NCI-H146 treated with DMSO at 0.1 percent for 48 hours (cell line): ENCODE measurements at regions not wholly inside any gene's neighbourhood (a gene's known extent, or its start where the extent isn't known, plus 50 kb on each side); places are given as distances from the start of the nearest gene placed in this dataset.

ENCODE experiments used
- DNase-seq: peaks from one replicate; lab custom pipeline; 2025; ENCODE audit not compliant: unreplicated experiment; lab: John Stamatoyannopoulos, UW

DNA sequence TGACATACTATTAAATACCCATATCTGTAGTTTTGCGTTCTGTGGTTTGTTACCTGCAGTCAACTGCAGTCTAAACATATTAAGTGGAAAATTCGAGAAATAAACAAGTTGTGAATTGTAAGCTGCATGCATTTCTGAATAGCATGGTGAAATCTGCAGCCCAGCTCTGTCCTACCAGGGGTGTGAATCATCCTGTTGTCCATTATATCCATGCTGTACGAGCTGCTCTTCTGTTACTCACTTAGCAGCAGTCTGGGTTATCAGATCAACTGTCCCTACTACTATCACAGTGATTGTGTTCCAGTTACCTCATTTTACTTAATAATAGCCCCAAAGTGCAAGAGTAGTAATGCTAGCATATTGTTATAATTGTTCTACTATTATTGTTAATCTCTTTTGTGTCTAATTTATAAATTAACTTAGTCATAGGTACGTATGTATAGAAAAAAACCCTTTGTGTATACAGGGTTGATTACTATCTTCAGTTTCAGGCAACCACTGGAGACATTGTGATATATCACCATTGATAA lies 173.7 kb upstream of the FAT4 start:
- no peak for DNase-seq

DNA sequence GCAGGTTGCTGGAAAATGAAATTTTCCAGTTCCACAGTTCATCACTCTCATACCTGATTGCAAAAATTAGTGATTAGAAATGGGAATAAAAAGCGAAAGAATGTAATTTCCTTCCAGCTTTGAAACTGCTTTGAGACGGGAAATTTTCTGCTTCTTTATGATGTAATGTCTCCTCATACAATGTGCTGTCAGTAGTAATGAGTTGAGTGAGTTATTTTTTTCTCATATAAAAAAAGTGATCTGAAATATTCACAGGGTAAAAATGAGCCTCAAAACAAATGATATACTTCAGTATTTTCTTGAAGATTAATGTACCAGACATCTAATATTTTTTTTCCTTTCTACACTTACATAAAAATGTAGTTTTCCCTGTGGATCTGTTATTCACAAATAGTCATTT lies 179.1 kb upstream of the FAT4 start:
- DNase-seq = no peak

DNA sequence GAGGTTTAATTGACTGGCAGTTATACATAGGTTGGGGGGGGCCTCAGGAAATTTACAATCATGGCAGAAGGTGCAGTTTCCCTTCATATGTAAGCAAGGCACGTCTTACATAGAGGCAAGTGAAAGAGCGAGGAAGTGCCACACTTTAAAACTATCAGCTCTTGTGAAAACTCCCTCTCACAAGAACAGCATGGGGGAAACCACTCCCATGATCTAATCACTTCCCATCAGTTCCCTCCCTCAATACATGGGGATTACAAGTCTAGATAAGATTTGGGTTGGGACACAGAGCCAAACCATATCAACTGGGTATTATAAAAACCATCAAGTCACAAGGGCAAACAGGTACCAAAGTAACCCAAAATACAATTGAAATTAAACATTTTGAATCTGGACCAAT lies 182.0 kb upstream of the FAT4 start:
- DNase-seq = no peak

DNA sequence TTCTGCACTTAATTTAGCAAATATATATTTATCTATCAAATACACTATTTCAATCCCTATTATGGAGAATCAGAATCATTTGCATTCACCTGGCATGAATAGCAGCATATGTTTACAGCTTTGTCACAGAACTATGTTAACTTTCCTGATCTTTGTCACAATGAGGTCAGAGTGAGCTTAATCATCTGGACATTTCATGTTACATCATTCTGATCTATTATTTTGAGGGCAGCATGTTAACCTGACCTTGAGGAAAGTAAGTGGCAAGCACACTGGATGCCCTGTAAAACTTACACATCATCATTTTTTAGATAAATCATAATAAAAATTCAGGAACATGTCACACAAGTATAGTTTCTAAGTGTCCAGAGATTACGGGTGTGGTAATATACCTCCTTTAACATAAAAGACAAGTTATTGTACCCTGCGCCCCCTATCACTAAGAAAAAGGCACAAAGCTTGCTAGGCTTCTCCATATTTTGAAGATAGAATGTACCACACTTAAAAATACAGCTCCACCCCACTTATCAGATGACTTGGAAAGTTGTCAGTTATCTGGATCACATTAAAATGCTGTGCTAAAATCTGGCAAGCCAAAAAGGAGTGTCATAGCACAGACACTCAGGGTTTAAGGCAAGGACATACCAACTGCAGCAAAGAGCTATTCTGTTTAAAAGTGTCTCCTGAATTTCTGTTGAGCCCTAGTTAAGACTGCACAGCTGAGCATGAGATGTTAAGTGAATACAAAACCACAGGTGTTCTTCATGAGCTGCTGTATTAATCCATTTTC lies 182.7 kb upstream of the FAT4 start:
- no peak for DNase-seq

DNA sequence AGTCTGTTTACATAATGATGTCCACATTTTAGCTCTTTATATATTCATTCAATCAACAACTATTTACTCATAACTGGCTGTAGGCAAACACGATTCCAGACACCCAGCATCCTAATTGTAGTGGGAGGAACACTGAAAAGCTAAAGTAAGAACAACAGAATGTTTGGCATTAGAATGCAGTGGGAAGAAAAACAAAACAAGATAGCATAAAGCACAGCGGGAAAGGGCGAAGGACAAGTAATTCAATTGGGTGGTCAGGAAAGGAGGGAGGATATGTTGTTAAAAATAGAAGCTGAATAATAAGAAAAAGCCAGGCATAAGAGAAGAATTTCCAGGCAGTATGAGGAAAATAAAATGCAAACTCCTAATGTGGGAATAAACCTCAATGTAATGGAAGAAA lies 189.5 kb upstream of the FAT4 start:
- no peak for DNase-seq

DNA sequence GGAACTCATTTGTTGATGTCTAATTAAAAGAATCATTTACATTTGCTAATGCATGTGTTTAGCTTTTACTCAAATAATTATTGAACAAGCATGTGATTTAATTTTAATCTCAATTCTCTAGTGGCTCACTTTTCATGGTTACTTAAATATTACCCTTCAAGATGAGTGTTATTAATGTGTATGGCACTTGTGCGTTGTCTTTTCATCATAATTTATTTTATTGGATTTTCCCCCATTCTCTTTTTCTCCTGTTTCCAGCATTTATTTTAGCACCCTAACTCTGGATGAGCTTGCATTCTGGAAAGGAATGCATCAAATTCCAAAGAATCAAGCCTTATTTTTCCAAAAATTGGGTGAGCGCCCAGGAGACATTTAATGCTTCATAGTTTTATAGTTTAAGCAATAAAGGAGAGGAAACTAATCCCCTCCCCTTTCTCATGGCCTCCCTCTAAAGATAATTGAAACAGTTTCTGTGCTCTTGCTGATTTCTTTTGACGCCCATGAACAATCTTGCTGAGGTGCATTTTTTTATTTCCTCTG lies 191.1 kb upstream of the FAT4 start:
- no peak for DNase-seq

DNA sequence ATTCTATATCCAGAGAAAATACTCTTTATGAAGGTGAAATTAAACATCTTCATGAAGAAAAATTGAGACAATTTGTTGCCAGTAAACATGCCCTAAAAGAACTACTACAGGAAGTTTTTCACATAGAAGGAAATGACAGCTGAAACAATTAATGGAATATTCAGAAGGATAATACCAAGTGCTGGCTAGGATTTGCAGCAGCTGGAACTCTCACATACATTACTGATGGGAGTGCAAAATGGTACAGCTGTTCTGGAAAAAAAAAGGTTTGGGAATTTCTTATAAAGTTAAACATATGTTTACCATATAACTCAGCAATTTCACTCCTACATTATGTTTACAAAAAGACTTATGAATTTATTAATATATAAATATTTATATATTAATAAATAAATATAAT lies 193.2 kb upstream of the FAT4 start:
- DNase-seq = no peak

DNA sequence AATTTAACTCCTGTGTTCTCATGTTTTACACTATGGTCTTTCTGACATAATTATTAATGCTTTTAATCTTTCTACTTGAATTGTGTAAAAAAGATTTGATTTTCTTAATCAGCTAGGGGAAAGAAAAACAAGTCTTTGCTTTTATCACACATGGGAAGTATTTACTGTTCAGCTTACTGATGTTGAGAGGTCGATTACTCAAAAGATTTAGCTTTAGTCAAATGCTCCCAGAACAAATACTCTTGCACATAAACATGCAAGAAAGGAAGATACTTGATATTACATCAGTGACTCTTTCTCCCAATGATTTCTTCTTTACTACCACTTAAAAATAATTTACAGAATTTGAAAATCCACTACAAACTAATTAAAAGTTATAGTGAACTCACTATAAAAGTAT lies 198.3 kb upstream of the FAT4 start:
- DNase-seq = no peak

DNA sequence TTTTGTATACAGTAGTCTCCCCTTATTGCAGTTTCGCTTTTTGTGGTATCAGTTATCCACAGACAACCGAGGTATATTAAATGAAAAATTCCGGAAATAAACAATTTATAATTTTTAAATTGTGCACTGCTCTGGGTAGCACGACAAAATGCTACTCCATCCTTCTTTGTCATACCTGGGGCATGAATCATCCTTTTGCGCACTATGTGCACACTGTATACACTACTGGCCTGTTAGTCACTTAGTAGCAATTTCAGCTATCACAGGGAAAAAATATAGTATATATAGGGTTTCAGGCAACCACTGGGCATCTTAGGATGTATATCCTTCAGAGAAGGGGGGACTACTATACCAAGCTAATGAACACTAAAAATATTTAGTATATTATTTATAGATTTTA lies 198.8 kb upstream of the FAT4 start:
- no peak for DNase-seq

DNA sequence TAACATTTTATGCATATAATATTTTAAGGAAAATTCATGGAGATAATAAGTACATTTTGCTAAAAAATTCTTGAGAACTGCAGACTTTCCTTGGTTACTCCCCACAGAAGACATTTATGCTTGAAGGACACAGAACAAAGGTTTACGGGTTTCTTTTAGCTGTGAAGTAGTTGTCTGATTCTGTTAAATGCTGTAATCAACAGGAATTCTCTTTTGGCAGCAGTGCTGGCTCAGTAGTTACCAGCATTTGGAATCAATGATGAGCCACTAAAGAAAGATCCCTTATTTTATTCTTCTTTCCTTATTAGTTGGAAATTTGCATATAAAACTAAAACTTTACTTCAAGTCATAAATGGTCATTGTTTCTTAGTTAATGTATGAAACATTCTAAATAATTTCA lies 199.3 kb upstream of the FAT4 start:
- DNase-seq = no peak

DNA sequence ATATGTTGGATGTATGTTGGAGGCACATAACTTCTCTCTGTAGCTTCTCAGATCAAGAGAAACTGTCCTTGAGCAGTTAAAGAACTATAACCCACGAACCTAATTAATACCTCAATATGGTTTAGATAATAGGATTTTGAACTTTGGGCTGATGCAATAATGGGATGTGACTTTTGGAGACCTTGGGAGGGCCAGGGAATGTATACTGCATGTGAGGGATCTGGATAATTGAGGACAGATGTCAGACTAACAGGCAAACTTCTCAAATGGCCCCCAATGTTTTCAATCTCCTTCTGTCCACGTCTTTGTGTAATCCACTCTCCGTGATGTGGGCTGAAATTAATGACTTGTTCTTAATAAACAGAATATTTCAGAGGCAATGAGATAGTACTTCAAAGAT lies 202.2 kb upstream of the FAT4 start:
- DNase-seq = no peak

DNA sequence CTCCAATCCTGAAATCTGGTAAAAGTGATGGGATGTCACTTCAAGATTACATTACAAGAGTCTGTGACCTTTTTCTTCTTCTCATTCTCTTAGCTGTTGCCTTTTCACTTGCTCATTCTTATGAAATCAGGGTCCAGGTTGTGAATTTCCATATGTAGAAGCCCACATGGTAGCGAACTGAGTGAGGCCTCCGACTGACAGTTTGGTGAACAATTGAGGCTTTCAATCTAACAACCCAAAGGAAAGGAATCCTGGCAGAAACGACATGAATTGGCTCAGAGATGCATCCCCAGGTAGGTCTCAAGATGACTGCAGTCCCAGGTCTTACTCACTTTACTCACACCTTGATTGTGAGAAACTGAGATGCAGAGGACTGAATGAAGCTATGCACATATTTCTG lies 203.4 kb upstream of the FAT4 start:
- no peak for DNase-seq

DNA sequence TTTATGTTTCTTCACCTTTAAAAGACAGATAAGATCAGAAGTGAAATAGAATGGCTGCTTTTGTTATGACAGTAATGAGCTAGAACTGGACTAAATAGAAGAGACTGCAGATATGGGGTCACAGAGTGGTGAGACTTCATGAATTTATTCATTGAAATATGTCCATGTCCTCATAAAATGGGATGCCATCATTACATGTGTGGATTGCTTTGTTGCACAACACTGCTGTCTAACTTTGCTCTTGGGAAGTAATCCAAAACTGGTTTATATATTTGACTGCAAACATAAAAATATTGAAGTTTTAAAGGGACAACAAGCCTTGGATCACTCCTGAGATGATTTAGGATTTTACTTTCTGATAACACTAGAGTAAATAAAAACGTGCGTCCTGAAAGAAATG lies 209.2 kb upstream of the FAT4 start:
- DNase-seq = no peak

DNA sequence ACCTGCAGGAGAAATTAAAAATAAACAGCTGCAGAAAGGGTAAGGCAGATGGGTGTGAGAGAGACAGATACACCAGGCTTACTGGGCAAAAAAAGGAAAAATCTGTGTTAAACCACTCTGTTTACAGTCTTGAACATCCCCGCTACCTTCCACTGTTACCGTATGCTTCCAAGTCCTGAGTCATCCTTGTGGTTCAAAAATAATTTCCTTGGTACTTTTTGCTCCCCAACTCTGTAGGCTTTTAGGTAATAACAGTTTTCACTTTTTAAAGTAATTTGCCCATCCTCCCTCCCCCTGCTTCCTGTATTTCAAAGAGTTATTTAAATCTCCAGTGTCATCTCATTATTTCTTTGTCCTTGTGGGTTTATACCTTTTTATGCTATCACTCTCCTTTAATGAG lies 210.1 kb upstream of the FAT4 start:
- no peak for DNase-seq

DNA sequence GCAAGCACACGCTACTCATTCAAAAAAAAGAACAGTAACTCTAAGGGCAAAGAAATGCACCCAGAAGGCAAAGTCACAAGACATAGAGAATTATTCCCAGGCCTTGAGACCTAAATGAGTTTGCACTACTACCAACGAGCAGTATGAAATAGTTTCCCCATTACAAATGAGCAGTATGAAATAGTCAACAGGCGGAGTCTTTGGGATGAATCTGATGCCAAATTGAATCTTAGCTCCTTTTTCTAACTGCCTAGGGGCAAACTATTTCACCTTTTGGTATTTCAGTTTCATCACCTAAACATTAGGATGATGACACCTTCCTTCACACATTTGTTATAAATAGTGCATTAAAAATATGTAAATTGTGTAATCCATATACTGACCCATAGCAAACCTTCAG lies 213.0 kb upstream of the FAT4 start:
- no peak for DNase-seq

DNA sequence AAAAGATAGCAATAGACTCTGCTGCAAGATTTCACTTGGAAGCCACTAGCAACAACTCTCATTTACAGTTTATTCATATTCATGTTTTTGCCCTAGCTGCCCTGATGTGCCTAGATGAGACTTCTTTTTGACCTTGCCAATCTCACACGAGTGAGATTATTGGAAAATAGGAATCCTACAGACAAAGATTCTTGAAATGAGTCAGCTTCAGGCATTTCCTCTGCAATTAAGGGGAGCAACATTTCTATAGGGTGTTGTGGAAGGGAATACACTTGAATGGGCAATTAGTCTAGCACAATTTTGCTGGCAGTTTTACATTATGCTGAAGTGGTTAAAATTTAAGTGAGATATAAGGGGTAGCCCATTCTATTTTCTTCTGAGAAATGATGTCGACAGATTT lies 217.0 kb upstream of the FAT4 start:
- DNase-seq = no peak

DNA sequence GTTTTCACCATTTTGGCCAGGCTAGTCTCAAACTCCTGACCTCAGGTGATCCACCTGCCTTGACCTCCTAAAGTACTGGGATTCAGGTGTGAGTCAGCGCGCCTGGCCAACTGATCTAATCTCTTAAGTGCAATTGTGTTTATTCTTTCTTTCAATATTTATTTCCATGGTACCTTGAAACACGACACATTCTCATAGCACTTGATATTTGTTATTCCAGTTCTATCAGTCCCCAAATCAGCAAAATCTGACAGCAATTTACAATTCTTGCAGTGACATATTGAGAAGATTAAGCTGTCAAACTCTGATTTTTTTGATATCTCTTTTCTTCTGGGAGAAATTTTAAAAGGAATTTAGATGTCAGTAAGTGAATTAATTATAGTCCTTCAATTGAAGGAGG lies 218.1 kb upstream of the FAT4 start:
- no peak for DNase-seq

DNA sequence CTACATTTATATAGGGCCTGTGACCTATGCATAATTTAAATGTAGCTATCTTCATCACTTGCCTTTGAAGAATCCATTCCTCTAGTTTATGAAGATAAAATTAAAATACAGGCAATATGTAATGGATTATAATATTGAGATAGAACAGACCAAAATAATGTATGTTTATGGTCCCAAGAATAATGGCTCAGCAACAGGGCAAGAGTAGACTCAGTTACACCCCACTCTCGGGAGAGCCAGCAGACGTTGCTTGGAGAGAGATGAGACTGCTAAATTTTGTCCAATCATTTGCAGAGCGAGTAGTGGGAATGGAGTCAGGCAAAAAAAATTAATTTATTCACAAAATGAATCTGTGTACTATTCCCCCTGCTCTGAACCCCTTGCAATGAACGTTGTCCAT lies 223.2 kb upstream of the FAT4 start:
- no peak for DNase-seq

DNA sequence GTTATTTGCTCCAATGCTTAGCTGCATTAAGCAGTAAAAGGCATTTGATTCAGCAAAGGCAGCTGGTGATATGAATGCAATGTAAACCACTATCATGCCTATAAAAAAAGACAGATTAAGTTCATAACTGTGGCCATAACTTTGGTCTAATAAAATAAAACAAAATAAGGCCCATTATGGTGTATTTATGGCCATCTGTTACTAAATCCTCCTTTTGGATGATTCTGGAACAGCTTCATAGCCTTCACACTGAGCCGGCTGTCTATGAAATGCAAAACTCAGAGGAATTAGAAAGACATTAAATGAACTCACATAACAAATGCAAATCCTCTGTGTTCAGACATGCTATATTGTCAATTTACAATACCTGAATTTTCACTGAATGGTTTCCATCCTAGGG lies 223.7 kb upstream of the FAT4 start:
- DNase-seq = no peak

DNA sequence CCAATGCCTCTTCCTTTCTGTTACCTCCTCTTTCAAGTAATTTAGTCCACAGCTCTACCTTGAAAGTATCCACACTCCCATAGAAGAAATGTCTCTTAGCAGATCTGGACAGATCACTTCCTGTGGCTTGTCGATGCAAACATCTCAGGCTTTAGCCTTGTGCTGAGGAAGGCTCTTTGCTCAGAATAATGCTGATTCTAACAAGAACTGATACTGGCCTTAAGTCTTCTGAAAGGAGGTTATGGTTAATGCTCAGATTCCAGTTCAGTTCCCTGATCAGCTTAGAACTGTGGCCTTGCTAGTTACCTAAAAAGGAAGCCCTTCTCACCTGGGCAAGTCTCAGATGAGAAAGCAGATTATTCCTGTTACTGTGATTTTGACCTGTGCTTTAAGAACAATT lies 230.1 kb upstream of the FAT4 start:
- no peak for DNase-seq

DNA sequence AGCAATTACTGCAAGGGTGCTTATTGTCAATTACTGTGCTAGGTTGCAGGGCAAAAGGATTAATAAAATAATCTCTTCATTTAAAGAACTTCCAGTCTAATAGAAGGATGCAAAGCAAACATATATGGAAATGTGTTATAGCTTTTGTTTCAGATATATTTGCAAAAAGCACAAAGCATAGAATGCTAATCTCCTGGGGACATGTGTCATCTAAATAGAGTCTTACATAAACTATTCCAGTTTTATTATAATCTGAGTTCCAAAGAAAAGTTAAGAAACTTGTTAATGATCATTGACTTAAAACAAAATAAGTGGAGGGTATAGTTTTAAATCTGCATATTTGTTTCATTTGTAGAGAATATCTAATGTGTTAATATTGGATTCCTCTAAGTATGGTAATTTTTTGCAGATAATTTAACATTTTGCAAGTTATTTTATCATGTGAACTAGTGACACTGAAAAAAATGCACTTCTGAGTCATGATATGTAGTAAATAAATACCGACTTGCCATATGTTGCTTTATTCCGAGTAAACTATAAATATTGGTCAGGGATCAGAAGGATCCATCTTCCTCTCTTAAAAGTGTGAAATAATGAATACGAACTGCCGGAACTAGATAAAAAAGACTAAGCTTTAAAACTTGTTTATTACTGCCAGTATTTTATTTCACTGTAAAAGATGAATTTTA lies 231.9 kb upstream of the FAT4 start:
- DNase-seq = no peak

DNA sequence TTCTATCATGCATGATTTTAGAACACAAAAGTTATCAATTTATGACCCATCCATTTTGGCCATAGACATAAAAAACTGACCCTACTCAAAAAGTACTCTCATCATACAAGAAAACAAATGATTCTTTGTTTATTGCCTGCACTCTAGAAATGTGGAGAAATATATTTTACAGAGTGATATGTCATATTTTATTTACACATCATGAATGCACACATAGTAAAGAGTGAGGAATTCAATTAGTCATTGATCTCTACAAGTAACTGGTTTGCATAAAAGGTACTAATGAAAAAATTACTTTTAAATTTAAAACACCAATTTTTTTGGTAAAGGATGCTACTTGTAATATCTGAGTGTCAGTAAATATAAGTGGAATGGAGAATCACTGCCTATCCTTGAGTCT lies 242.5 kb upstream of the FAT4 start:
- DNase-seq = no peak
